Smooth muscle cell (in vitro differentiated cells): ENCODE measurements at regions not wholly inside any gene's neighbourhood (a gene's known extent, or its start where the extent isn't known, plus 50 kb on each side); places are given as distances from the start of the nearest gene placed in this dataset.

Experiments used
- DNase-seq: peaks from one replicate; lab custom pipeline; 2025; ENCODE audit not compliant: unreplicated experiment; lab: John Stamatoyannopoulos, UW
- H2AFZ ChIP-seq: fragments of 200-600 bp; sonication (generic); 2 replicates; pipeline ENCODE4 v1.6.0; 2016; ENCODE audit warnings: antibody characterized with exemption, low read depth, mild to moderate bottlenecking
- H3F3A ChIP-seq: fragments of 200-600 bp; sonication (generic); 2 replicates; pipeline ENCODE4 v1.6.0; 2017; ENCODE audit warnings: antibody characterized with exemption, low read depth
- H3K27ac ChIP-seq: fragments of 200-600 bp; sonication (generic); 2 replicates; pipeline ENCODE4 v1.5.1; 2016; ENCODE audit warnings: low read depth, mild to moderate bottlenecking
- H3K27me3 ChIP-seq: fragments of 200-600 bp; sonication (generic); 2 replicates; pipeline ENCODE4 v1.6.1; 2016; ENCODE audit warnings: low read depth, mild to moderate bottlenecking
- H3K36me3 ChIP-seq: fragments of 200-600 bp; sonication (generic); 2 replicates; pipeline ENCODE4 v1.5.1; 2016; ENCODE audit warnings: low read depth
- H3K4me1 ChIP-seq: fragments of 200-600 bp; sonication (generic); 2 replicates; pipeline ENCODE4 v1.5.1; 2016; ENCODE audit warnings: low read depth
- H3K4me2 ChIP-seq: fragments of 200-600 bp; sonication (generic); 2 replicates; pipeline ENCODE4 v1.6.0; 2016; ENCODE audit warnings: mild to moderate bottlenecking
- H3K4me3 ChIP-seq: fragments of 200-600 bp; sonication (generic); 2 replicates; pipeline ENCODE4 v1.5.1; 2016; ENCODE audit warnings: mild to moderate bottlenecking
- H3K79me2 ChIP-seq: fragments of 200-600 bp; sonication (generic); 2 replicates; pipeline ENCODE4 v1.6.0; 2016; ENCODE audit warnings: low read depth, mild to moderate bottlenecking
- H3K9ac ChIP-seq: fragments of 200-600 bp; sonication (generic); 2 replicates; pipeline ENCODE4 v1.6.0; 2016; ENCODE audit warnings: low read depth
- H3K9me3 ChIP-seq: fragments of 200-600 bp; sonication (generic); replicated peaks from 2 replicates; pipeline ENCODE4 v1.5.1; 2016; ENCODE audit warnings: low read depth
- H4K20me1 ChIP-seq: fragments of 200-600 bp; sonication (generic); 2 replicates; pipeline ENCODE4 v1.6.0; 2016; ENCODE audit warnings: low read depth
- WGBS: methylation state at CpG from one replicate; pipeline ENCODE4 v1.1.7; 2016; ENCODE audit warnings: low lambda C conversion rate; 5-methylcytosine and 5-hydroxymethylcytosine counted together
- TF ChIP-seq, protein P1 (sequence below): fragments of 200-600 bp; sonication (generic); IDR thresholded peaks from 2 replicates; pipeline ENCODE4 v1.5.1; 2017; ENCODE audit warnings: borderline replicate concordance, mild to moderate bottlenecking, antibody characterized with exemption; ENCODE audit not compliant: insufficient read depth, poor library complexity, severe bottlenecking

DNA sequence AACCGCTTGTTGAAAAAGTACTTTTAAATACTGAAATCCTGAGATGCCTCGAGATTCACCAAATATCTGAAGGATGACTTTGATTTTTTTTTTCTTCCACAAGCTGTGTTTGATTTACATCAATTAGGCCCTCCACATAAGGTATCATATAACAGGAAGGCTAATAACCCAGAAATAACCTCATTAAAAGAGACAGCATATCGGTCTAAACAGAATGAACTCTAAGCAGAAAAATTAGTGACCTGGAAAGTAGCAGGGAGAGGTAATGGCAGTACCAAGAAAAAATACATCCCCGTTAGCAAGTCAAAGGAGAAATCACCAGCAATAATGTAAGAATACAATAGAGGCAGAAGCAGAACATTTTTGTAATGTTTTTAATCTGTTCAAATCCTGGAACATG lies 452.4 kb upstream of the TSHZ3 start:
- 86% methylated on average over 4 of the region's 4 CpGs for WGBS
- Histone ChIP-seq H3K36me3 (no peaks in the 10 kb centered on the region), H3K79me2 (no peaks in the 10 kb centered on the region), H3F3A (no peaks in the 10 kb centered on the region), H3K4me1 (no peaks in the 10 kb centered on the region), H3K9ac (no peak overlapping the region), H3K4me3 (no peak overlapping the region), H3K27me3 (no peaks in the 10 kb centered on the region), H3K27ac (no peak overlapping the region), H3K4me2 (no peak overlapping the region), H2AFZ (no peak overlapping the region), H3K9me3 (no peaks in the 10 kb centered on the region), H4K20me1 (no peaks in the 10 kb centered on the region)
- TF ChIP-seq, protein P1, sequence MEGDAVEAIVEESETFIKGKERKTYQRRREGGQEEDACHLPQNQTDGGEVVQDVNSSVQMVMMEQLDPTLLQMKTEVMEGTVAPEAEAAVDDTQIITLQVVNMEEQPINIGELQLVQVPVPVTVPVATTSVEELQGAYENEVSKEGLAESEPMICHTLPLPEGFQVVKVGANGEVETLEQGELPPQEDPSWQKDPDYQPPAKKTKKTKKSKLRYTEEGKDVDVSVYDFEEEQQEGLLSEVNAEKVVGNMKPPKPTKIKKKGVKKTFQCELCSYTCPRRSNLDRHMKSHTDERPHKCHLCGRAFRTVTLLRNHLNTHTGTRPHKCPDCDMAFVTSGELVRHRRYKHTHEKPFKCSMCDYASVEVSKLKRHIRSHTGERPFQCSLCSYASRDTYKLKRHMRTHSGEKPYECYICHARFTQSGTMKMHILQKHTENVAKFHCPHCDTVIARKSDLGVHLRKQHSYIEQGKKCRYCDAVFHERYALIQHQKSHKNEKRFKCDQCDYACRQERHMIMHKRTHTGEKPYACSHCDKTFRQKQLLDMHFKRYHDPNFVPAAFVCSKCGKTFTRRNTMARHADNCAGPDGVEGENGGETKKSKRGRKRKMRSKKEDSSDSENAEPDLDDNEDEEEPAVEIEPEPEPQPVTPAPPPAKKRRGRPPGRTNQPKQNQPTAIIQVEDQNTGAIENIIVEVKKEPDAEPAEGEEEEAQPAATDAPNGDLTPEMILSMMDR: no peak
- DNase-seq: no peak

DNA sequence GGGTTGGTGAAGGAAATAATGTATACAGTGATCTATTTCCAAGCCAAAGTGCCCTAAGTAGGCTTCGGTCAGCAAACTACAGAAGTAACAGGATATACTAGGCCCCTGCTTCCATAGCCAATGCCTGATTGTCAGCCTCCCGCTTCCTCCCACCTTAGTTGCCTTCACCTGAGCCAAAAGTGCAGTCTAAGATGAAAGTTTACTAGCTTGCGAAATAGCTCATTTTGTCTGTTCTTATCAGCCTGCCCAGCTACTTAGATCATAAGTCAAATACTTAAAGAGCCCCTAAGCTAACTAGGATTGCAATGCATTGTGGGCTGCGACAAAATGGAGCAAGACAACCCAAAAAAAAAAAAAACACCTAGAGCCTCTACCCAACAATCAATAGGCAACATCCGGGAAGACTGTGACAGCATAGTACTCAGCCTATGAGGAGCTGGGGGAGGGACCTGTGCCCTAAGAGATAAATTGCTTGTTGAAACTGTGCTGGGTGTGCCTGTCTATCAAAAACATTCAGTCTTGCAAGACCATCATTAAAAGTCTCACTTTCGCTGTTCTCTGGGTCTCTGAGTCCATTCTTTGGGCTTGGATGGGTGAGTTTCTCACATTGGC lies 454.7 kb upstream of the TSHZ3 start:
- no peaks in the 10 kb centered on the region for H3K27me3 ChIP-seq
- H2AFZ ChIP-seq: no peak overlapping the region
- no peaks in the 10 kb centered on the region for H4K20me1 ChIP-seq
- WGBS: 93% methylated on average over 6 of the region's 6 CpGs
- H3K4me1 ChIP-seq: no peaks in the 10 kb centered on the region
- no peak for DNase-seq
- H3K9ac ChIP-seq: no peak overlapping the region
- H3F3A ChIP-seq: no peaks in the 10 kb centered on the region
- no peak overlapping the region for H3K4me2 ChIP-seq
- no peaks in the 10 kb centered on the region for H3K36me3 ChIP-seq
- TF ChIP-seq, protein P1: no peak
- H3K9me3 ChIP-seq: no peaks in the 10 kb centered on the region
- H3K27ac ChIP-seq: no peak overlapping the region
- H3K79me2 ChIP-seq: no peaks in the 10 kb centered on the region
- no peak overlapping the region for H3K4me3 ChIP-seq

DNA sequence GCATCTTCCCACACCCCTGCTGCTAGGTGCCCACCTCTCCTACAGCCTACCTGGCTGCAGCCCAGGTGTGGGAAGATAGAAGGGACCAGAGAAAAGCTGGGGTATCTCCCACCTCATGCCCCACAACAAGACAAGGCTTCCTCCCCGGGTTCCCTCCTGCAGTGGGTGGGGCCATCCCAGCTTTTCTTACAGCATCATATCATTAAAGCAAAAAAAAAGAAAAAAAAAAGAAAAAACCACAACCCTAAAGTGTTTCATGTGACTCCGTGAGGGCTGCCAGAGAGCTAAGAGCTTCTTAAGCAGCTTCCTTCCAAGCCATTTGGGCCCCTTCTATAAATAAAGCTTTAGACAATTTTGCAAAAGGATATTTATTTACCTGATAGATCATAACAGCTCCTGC lies 455.4 kb upstream of the TSHZ3 start:
- Histone ChIP-seq H2AFZ (no peak overlapping the region), H3K27me3 (no peaks in the 10 kb centered on the region), H3K79me2 (no peaks in the 10 kb centered on the region), H3K4me1 (no peaks in the 10 kb centered on the region), H3K27ac (no peak overlapping the region), H3K4me3 (no peak overlapping the region), H3K36me3 (no peaks in the 10 kb centered on the region), H3K4me2 (no peak overlapping the region), H3F3A (no peaks in the 10 kb centered on the region), H4K20me1 (no peaks in the 10 kb centered on the region), H3K9ac (no peak overlapping the region), H3K9me3 (no peaks in the 10 kb centered on the region)
- 93% methylated on average over 2 of the region's 2 CpGs for WGBS
- DNase-seq: no peak
- TF ChIP-seq, protein P1: no peak

GRCh38 chr19:31810536-31811109 lies 461.4 kb upstream of the TSHZ3 start:
- H3K79me2 ChIP-seq: no peaks in the 10 kb centered on the region
- no peaks in the 10 kb centered on the region for H4K20me1 ChIP-seq
- no peaks in the 10 kb centered on the region for H3K9me3 ChIP-seq
- H3K4me1 ChIP-seq: no peaks in the 10 kb centered on the region
- DNase-seq: no peak
- WGBS: 85% methylated on average over 6 of the region's 6 CpGs
- no peak overlapping the region for H3K4me2 ChIP-seq
- H3K27me3 ChIP-seq: no peaks in the 10 kb centered on the region
- no peak overlapping the region for H3K4me3 ChIP-seq
- H3F3A ChIP-seq: no peaks in the 10 kb centered on the region
- no peak overlapping the region for H2AFZ ChIP-seq
- no peak overlapping the region for H3K27ac ChIP-seq
- no peak overlapping the region for H3K9ac ChIP-seq
- H3K36me3 ChIP-seq: no peaks in the 10 kb centered on the region
- TF ChIP-seq, protein P1: no peak
